Posterior vena cava (tissue), 2 donors: ENCODE measurements at regions not wholly inside any gene's neighbourhood (a gene's known extent, or its start where the extent isn't known, plus 50 kb on each side); places are given as distances from the start of the nearest gene placed in this dataset.
"Not testable (repeated sequence)": the region's sequence is repeated elsewhere in the genome, so short reads cannot be mapped to it uniquely, and the experiment has no call there.

Experiments
- DNase-seq: peaks from one replicate; pipeline ENCODE4 v3.0.0-alpha.2; 2020; ENCODE audit warnings: low spot score
- intact Hi-C, 2 donors: fragments of 100-400 bp; cut with DNase I; formaldehyde crosslinking; loops; one replicate each; pipeline versions ENCODE4 v1.14.1 to v1.14.2; 2022 to 2023
- donor health status: DM: yes; HTN: yes; CAD: no.
- donor health status: DM: yes; HTN: yes; CAD: no.

GRCh38 chr4:138655985-138656384 is 359.6 kb upstream of the NOCT start:
- intact Hi-C loops = no loop called here
- no peak for DNase-seq

- intact Hi-C loops = no loop called here
- DNase-seq = no peak
Measured at GRCh38 chr4:138655286-138655685, 360.3 kb upstream of the NOCT start.

DNA sequence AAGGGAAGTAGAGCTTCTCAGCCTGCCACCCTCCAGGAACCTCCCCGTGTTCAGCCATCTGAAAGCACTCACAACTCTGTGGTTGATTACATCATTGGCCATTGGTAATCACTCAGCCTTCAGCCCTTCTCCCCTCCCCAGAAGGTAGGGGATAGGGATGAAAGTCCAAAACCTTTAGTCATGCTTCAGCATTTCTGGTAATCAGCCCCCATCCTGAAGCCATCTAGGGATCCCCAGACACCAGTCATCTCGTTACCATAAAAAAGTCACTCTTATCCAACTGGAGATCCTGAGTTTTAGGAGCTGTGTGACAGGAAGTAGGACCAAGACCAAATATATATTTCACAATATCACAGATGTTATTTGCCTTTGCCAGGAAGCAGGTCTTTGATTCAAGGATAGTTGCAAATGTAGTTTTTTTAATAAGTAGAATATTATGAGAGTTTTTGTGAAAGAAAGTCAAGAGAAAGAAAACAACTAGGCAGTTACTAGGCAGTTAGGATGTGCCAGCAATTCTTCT is 364.6 kb upstream of the NOCT start:
- DNase-seq = no peak
- intact Hi-C loops = no loop called here

DNA sequence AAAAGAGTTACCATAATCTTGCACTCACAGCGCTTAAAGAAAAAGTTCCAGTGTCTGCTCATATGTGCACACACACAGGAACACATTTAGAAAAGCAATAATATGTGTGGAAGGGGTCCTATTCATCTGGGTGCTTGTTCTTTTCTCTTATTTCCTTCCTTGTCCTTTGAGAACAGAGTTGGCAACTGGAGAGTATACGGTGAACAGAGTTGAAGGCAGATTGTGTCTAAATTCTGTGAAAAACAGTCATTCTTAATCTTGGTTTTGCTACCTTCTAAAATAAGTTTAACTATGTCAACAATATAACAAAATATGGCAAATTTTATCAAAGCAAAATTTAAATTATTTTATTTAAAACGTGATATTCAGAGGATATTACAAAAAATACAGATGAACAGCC is 365.1 kb upstream of the NOCT start:
- intact Hi-C loops = no loop called here
- DNase-seq = no peak

DNA sequence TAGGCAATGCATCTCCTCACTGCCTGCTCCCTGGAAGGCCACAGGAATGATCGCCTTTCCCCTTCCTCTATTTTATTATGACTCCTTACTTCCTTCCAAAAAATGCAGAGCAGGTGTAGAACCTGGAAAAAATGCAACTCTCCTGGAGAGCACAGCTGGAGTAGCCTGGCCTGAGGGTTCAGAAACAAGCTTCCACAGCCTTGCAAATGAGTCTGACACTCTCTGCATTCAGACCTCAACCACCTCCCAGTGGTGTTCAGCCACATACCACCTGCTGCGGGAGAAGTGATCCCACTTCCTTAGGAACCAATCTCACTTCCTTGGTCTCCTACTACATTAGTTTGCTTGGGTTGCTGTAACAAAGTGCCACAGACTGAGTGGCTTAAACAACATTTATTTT is 368.1 kb upstream of the NOCT start:
- no peak for DNase-seq
- intact Hi-C loops = no loop called here

DNA sequence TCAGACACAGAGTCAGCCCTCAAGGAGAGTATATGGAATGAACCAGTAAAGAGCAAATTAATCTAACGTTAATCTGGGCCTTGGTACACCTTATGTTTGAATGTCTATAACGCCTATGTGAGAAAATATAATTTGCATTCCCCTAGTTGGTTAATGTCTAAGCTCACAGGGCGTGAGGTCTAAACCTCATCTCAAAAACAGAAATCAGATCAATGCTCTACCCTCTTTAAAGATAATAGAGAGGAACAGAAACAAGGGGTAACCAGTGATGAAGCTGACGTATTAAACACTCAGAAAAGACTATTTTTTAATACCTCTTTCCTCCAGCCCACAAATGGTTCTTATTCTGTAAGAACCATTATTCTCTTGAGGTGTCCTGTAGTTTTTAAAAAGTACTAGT is 369.2 kb upstream of the NOCT start:
- no peak for DNase-seq
- intact Hi-C loops = no loop called here

DNA sequence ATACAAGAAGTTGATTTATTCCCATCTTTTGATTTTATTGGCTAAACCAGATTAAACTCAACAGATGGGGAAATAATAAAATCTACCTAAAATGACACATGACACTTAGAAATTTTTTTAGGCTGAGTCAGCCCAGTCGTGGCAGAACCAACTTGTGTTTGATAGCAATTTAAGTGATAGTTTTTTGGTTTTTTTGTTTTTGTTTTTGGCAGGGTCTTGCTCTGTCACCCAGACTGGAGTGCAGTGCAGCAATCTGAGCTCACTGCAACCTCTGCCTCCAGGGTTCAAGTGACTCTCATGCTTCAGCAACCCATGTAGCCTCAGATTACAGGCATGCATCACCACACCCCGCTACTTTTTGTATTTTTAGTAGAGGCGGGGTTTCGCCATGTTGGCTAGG is 370.3 kb upstream of the NOCT start:
- intact Hi-C loops = no loop called here
- no peak for DNase-seq

GRCh38 chr4:138644322-138644721 is 371.3 kb upstream of the NOCT start:
- intact Hi-C loops = no loop called here
- no peak for DNase-seq

- no peak for DNase-seq
- intact Hi-C loops = no loop called here
Measured at GRCh38 chr4:138643827-138644226, 371.8 kb upstream of the NOCT start.

- intact Hi-C loops = no loop called here
- no peak for DNase-seq
Measured at GRCh38 chr4:138639018-138639741, 376.4 kb upstream of the NOCT start.

- DNase-seq = no peak
- intact Hi-C loops = no loop called here
Measured at GRCh38 chr4:138636781-138637180, 378.8 kb upstream of the NOCT start.

- intact Hi-C loops = no loop called here
- DNase-seq = no peak
Measured at GRCh38 chr4:138634915-138635314, 380.7 kb upstream of the NOCT start.

DNA sequence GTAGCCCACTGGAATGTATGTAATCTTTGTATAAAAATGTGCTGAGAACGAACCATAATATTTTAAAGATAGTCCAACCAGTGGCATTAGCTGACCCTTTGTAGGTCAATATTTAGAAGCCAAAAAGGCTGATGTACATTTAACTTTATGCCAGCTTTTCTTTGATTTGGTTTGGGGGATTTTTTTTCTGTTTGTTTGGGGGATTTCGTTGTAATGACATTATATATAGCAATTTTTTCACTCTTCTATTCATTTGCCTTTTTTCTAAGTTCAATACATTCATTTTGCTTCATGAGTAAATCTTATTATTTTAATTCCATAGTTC is 382.0 kb upstream of the NOCT start:
- DNase-seq = no peak
- intact Hi-C loops = no loop called here

DNA sequence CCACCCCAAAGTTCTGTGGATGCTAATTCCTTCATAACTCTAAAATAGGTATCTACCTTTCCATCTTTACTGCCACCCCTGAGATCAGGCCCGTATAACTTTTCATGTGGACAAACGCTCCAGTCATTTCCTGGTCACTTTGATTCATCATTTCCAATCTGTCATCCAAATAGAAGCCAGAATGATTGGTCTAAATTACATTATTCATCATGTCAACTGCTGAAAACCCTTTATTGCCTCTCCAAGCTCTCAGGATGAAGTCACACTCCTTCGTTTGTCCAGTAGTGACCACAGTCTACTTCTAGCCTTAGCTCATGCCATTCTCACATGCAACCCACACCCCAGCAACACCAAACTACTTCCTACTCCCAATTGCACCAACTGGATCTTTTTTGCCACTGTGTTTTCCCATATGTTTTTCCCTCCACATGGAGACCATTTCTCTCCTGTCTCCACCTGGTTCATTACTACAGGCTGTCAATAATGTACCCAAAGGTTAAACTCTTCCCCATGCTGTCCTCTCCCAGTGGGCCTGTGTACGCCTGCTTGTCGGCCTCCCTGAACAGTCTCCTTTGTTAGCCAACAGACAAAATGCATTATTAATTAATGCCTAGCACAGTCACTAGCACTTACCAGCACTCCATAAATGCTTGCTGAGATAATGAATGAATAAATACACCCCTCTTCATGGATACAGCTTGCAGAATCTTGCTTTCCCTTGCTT is 382.6 kb upstream of the NOCT start:
- DNase-seq = no peak
- intact Hi-C loops = no loop called here

DNA sequence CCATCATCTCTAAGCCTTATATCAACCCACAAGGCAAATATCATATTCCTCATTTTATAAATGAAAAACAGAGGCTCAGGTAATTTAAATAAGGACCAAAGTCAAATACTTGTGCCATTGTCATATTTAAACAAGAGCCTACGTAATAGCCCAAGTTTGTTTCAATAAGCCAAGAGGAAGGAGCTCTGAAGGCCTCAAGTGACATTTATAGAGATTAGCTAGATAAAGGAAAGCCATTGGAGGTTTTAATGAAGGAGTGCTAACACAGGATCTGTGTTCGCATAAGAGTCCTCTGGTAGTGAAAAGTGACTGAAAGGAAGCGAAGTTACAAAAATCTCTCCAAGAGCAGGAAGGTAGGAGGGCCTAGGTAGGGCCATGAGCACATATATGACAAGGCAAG is 384.9 kb upstream of the NOCT start:
- no peak for DNase-seq
- intact Hi-C loops = no loop called here

- no peak for DNase-seq
Measured at GRCh38 chr4:138629669-138630068, 385.9 kb upstream of the NOCT start.

DNA sequence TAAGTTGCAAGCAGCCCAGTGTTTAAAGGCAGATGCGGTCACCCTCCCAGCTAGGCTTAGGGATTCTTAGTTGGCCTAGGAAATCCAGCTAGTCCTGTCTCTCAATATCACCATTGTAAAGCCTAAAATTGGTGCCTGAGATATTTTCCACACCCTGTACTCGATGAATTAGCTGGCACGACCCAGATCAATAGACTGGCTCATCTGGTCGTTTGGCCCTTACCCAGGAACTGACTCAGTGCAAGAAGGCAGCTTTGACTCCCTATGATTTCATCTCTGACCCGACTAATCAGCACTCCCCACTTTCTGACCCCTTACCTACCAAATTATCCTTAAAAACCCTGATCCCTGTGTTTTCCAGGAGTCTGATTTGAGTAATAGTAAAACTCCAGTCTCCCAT is 384.9 kb upstream of the SLC7A11 start:
- intact Hi-C loops = no loop called here
- DNase-seq = no peak

More at GRCh38 chr4:138629669-138630068, 385.9 kb upstream of the NOCT start:
- intact Hi-C loops = no loop called here

DNA sequence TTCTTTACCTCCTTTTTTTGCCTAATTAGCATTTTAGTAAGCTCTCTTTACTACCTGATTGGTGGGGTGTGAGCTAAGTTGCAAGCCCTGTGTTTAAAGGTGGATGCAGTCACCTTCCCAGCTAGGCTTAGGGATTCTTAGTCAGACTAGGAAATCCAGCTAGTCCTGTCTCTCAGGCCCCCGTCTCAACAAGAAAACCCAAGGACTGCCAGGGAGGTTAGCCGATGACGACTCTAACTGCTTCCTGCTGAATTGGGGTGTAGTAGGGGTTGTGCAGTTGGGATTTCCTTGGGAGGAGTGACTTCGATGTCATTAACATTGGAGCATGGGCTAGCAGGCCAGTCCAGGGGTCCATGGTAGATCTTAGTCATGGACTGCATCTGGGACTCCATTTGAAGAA is 380.2 kb upstream of the SLC7A11 start:
- intact Hi-C loops, DNase-seq: not testable (repeated sequence)

GRCh38 chr4:138616775-138617174 is 374.6 kb upstream of the SLC7A11 start:
- intact Hi-C loops = no loop called here
- no peak for DNase-seq

DNA sequence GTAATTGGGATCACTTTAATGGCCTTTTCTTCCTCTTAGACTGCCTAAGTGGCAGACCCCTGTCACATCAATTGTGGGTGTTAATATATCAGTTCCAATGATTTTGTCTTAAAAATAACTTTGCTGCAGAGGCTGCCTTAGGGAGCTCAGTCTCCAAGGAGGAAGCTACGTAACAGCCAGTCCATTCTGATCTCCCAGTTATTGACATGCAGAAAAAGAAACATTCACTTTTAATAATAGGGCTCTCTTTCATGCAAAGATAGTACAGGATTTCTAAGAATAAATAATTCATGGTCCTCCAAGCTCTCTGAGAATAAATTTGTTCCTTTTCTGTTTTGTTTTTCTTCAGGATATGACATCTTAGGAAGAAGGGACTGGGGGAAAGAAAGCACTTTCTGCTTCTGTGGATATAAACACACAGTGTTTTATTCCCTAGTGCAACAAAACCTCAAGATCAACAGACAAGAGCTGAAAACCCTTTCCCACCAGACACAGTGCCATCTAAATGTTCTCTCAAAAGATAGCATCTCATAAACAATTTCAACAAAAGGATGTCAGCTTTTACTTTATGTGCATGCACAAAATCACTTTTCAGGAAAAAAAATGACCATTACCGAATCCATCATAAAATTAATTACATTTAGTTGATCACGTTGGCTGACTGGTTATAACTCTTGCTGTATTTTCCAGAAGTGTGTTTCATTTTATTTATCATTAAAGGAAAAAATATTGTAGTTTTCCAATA is 372.4 kb upstream of the SLC7A11 start:
- no peak for DNase-seq
- intact Hi-C loops = no loop called here
